GM12891 (cell line): ENCODE measurements at regions not wholly inside any gene's neighbourhood (a gene's known extent, or its start where the extent isn't known, plus 50 kb on each side); places are given as distances from the start of the nearest gene placed in this dataset.

Experiments
- POLR2A ChIP-seq: IDR thresholded peaks from 2 replicates; pipeline ENCODE4 v1.6.1; 2011; ENCODE audit warnings: low read depth, low read length, control low read depth
- POLR2AphosphoS5 ChIP-seq: IDR thresholded peaks from 2 replicates; pipeline ENCODE4 v1.6.1; 2011; ENCODE audit warnings: low read depth, low read length, control low read depth
- TAF1 ChIP-seq: IDR thresholded peaks from 2 replicates; pipeline ENCODE4 v1.6.1; 2011; ENCODE audit warnings: low read depth, low read length, control low read depth

- TF ChIP-seq POLR2AphosphoS5 (no peak), TAF1 (no peak), POLR2A (no peak)
Observed at GRCh38 chr2:179373816-179374215, 109.2 kb upstream of the SESTD1 start.
